ENCODE measurements at regions not wholly inside any gene's neighbourhood (a gene's known extent, or its start where the extent isn't known, plus 50 kb on each side); places are given as distances from the start of the nearest gene placed in this dataset.

- TF ChIP-seq CTCF (IDR thresholded peaks at IDR 0.05), result no peak
- no peak for ATAC-seq
- DNase-seq, result no peak
- H3K36me3 ChIP-seq, result no peaks in the 10 kb centered on the region
- H3K27ac ChIP-seq, result no peak overlapping the region
- H3K27me3 ChIP-seq, result no peaks in the 10 kb centered on the region
- intact Hi-C loops (cut with DNase I), result no loop called here
- no peaks in the 10 kb centered on the region for H3K4me1 ChIP-seq
- no peak overlapping the region for H3K4me3 ChIP-seq
- H3K9me3 ChIP-seq, result peaks cover 0 to 17% (median 0%) of the 10 kb centered on the region in 11 donors
These were observed 323.4 kb upstream of the GRM3 start for GRCh38 chr7:86320341-86320740.

- Histone ChIP-seq H3K27ac (no peak overlapping the region), H3K4me3 (no peak overlapping the region), H3K4me1 (no peaks in the 10 kb centered on the region), H3K36me3 (no peaks in the 10 kb centered on the region), H3K27me3 (no peaks in the 10 kb centered on the region), H3K9me3 (no peaks in the 10 kb centered on the region)
- no peak for ATAC-seq
- intact Hi-C loops (cut with DNase I), result no loop called here
- 41 to 44% methylated on average over 2 of the region's 2 CpGs for WGBS, 2 donors
- TF ChIP-seq CTCF (IDR thresholded peaks at IDR 0.05), result no peak
- DNase-seq, result no peak
These were observed 329.9 kb upstream of the GRM3 start for GRCh38 chr7:86313842-86314241.

DNA sequence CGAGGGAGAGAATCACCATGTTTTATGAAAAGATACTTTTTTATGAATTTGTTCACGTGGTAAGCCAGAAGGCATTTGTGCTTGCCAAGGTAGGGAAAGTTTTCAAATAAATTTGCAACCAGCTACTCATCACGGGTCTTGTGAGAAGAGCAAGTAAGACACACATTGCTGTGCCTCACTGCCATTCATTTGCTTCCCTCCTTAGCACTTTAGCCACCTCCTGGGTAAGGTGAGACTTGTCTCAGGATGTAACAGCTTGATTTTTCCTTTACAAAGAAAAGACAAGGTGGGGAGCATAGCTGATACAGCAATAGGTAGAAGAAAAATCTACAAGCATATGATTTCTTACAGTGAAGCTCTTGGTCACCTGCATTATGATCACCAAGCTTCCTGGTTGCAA lies 342.4 kb upstream of the GRM3 start:
- Histone ChIP-seq H3K27me3 (no peaks in the 10 kb centered on the region), H3K27ac (no peak overlapping the region), H3K36me3 (no peaks in the 10 kb centered on the region), H3K4me1 (no peaks in the 10 kb centered on the region), H3K9me3 (no peaks in the 10 kb centered on the region), H3K4me3 (no peak overlapping the region)
- WGBS, 2 donors, result 19 to 32% methylated on average over 3 of the region's 3 CpGs
- DNase-seq, result no peak
- TF ChIP-seq CTCF (IDR thresholded peaks at IDR 0.05), result no peak
- ATAC-seq, result no peak
- intact Hi-C loops (cut with DNase I), result no loop called here

DNA sequence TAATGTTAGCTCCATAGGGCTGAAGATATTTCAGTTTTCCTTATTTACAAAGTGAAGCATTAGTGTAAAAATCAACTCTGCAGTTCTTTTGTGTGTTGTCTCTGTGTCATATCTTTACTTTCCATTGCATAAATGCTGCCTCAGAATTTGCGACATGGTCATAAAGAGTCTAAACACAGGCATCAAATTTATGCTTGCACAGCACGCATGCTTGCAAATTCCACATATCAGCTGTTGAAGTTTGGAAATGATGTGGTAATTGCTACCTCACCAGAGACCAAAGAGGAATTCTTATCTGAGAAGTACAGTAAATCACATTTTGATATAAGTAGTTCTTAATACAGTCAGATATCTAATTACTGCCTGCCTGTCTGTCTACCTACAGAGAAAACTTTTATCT lies 348.2 kb upstream of the GRM3 start:
- intact Hi-C loops (cut with DNase I), result no loop called here
- 47 to 56% methylated on average over 2 of the region's 2 CpGs for WGBS, 2 donors
- ATAC-seq, result no peak
- Histone ChIP-seq H3K4me1 (no peaks in the 10 kb centered on the region), H3K9me3 (peaks cover 0 to 4% (median 0%) of the 10 kb centered on the region in 11 donors), H3K27me3 (no peaks in the 10 kb centered on the region), H3K27ac (no peak overlapping the region), H3K36me3 (no peaks in the 10 kb centered on the region), H3K4me3 (no peak overlapping the region)
- no peak for TF ChIP-seq CTCF (IDR thresholded peaks at IDR 0.05)
- DNase-seq, result no peak
